Left ventricle myocardium inferior (tissue), 1 donor: ENCODE measurements at regions not wholly inside any gene's neighbourhood (a gene's known extent, or its start where the extent isn't known, plus 50 kb on each side); places are given as distances from the start of the nearest gene placed in this dataset.

Experiments
- DNase-seq: peaks from one replicate; pipeline ENCODE4 v3.0.0-alpha.2; 2020
- H3K27ac ChIP-seq: fragments of 200-600 bp; replicated peaks from 2 replicates; pipeline ENCODE4 v1.8.0; 2021
- H3K27me3 ChIP-seq: fragments of 200-600 bp; 2 replicates; pipeline ENCODE4 v1.8.0; 2021; ENCODE audit warnings: low read depth
- H3K36me3 ChIP-seq: fragments of 200-600 bp; 2 replicates; pipeline ENCODE4 v1.8.0; 2021
- H3K4me1 ChIP-seq: fragments of 200-600 bp; 2 replicates; pipeline ENCODE4 v1.8.0; 2021
- H3K4me3 ChIP-seq: fragments of 200-600 bp; 2 replicates; pipeline ENCODE4 v1.8.0; 2021; ENCODE audit warnings: mild to moderate bottlenecking, moderate library complexity
- H3K9me3 ChIP-seq: fragments of 200-600 bp; replicated peaks from 2 replicates; pipeline ENCODE4 v1.8.0; 2021
- CTCF ChIP-seq: fragments of 200-600 bp; IDR thresholded peaks from 2 replicates; pipeline ENCODE4 v1.8.0; 2021; ENCODE audit warnings: antibody characterized with exemption, mild to moderate bottlenecking, borderline replicate concordance
- intact Hi-C: fragments of 100-400 bp; cut with micrococcal nuclease; formaldehyde crosslinking; loops from one replicate; pipeline ENCODE4 v1.11.0; 2022
- donor health status: DM: no; HTN: yes; CAD: no; lungs with severe emphysema.

- intact Hi-C loops, result no loop called here
- H3K9me3 ChIP-seq, result no peaks in the 10 kb centered on the region
- H3K4me3 ChIP-seq, result no peak overlapping the region
- peaks cover 68% of the 10 kb centered on the region for H3K27me3 ChIP-seq
- H3K4me1 ChIP-seq, result peaks cover 13% of the 10 kb centered on the region
- TF ChIP-seq CTCF, result no peak
- H3K36me3 ChIP-seq, result no peaks in the 10 kb centered on the region
- DNase-seq, result peak; percentile 12
- H3K27ac ChIP-seq, result no peak overlapping the region
Measured at GRCh38 chr9:134500931-134501760, 140.5 kb upstream of the COL5A1 start.

GRCh38 chr9:134501761-134502265 lies 139.8 kb upstream of the COL5A1 start:
- peak; percentile 6 for DNase-seq
- Histone ChIP-seq H3K4me3 (no peak overlapping the region), H3K4me1 (peaks cover 13% of the 10 kb centered on the region), H3K9me3 (no peaks in the 10 kb centered on the region), H3K27me3 (peaks cover 61% of the 10 kb centered on the region), H3K27ac (no peak overlapping the region), H3K36me3 (no peaks in the 10 kb centered on the region)
- TF ChIP-seq CTCF, result no peak
- intact Hi-C loops, result no loop called here

- H3K36me3 ChIP-seq, result no peaks in the 10 kb centered on the region
- H3K4me1 ChIP-seq, result peaks cover 13% of the 10 kb centered on the region
- peaks cover 57% of the 10 kb centered on the region for H3K27me3 ChIP-seq
- no peak for TF ChIP-seq CTCF
- no peak overlapping the region for H3K4me3 ChIP-seq
- H3K9me3 ChIP-seq, result no peaks in the 10 kb centered on the region
- H3K27ac ChIP-seq, result no peak overlapping the region
- DNase-seq, result no peak
- intact Hi-C loops, result no loop called here
Measured at GRCh38 chr9:134502266-134502791, 139.3 kb upstream of the COL5A1 start.

GRCh38 chr9:134502809-134503211 lies 138.8 kb upstream of the COL5A1 start:
- DNase-seq, result peak; percentile 72
- H3K36me3 ChIP-seq, result no peaks in the 10 kb centered on the region
- H3K4me1 ChIP-seq, result peaks cover 13% of the 10 kb centered on the region
- no peak overlapping the region for H3K27ac ChIP-seq
- intact Hi-C loops, result no loop called here
- no peak for TF ChIP-seq CTCF
- H3K9me3 ChIP-seq, result no peaks in the 10 kb centered on the region
- peaks cover 57% of the 10 kb centered on the region for H3K27me3 ChIP-seq
- no peak overlapping the region for H3K4me3 ChIP-seq

- Histone ChIP-seq H3K9me3 (no peaks in the 10 kb centered on the region), H3K4me1 (peaks cover 13% of the 10 kb centered on the region), H3K27me3 (peaks cover 57% of the 10 kb centered on the region), H3K36me3 (no peaks in the 10 kb centered on the region), H3K27ac (no peak overlapping the region), H3K4me3 (no peak overlapping the region)
- TF ChIP-seq CTCF, result no peak
- DNase-seq, result peak; percentile 12
- intact Hi-C loops, result no loop called here
Measured at GRCh38 chr9:134503301-134504105, 138.1 kb upstream of the COL5A1 start.
